DMS53 (cell line): ENCODE measurements at regions not wholly inside any gene's neighbourhood (a gene's known extent, or its start where the extent isn't known, plus 50 kb on each side); places are given as distances from the start of the nearest gene placed in this dataset.
"Not testable (repeated sequence)": the region's sequence is repeated elsewhere in the genome, so short reads cannot be mapped to it uniquely, and the experiment has no call there.

ENCODE experiments used
- DNase-seq: peaks from one replicate; lab custom pipeline; 2025; lab: John Stamatoyannopoulos, UW

DNA sequence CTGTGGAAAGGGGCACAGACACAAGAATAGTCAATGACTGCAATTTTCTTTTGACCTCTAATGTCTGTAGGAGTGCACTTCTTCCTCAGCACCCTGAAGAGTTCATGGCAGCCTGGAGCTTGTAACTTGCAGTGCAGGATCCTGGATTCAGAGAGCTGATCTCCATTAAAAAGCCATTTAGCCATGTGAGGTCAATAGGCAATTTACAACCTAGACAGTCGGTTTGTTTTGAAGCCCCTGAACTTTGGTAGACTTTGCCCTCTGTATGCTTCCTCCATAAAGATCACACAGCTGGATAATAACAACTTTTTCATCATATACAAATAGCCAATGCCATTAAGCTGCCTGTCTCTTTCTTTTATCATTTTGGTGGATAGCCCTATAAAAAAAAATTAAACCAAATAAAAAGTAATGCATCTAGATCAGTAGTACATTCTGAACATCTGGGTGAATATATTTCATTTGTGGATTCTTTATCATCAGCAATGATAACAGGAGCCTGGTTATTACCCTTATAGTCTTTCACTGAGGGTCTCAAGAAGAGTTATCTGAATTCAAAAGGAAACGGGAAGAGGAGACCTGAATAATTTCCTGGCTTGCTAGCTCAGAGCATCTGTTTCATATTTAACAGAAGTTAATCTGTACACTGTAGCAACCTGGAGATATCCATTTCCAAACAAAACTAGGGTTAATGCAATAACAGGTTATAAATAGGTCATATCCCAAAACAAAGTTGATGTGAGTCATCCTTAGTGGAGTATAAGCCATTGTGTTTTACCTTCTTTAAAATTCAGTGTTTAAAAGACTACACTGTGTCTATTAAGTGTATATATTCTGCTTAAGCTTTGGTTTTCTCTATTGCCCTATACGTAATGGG, 193.8 kb upstream of the ACTBL2 start:
- DNase-seq, result peak; percentile 6

DNA sequence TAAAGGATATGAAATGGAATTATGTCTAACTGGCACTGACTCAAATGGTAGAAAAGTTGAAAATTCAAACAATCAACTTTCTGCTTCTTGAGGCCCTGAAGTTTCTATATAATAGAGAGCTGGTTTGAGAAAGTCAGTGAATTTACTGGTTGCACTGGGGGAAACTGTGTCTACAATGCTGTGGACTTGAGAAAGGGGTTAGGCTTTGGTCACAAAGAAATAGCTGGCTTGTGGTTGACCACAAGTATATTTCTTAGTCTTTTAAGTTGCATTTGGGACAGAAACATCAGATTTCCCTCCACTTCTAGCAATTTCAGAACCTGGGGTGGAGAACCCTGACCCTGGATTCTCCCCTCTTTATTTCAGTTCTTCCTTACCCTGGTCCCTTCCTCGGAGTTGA, 192.6 kb upstream of the ACTBL2 start:
- DNase-seq, result no peak

DNA sequence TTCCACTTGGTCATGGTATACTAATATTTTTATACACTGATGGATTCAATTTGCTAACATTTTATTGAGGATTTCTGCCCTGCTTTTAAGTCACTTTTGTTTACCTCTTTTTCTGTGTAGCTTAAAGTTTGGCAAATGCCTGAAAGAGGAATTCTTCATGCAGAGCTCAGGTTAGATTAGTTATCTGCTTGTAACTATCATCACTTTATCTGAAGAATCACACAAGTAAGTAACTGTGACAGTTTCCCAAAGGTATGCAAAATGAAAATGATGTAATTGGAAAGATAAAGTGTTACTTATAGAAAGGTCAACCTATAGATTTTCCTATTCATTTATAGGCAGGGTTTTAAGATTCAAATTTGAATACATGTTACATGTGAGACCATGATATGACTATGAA, 188.8 kb upstream of the ACTBL2 start:
- no peak for DNase-seq

DNA sequence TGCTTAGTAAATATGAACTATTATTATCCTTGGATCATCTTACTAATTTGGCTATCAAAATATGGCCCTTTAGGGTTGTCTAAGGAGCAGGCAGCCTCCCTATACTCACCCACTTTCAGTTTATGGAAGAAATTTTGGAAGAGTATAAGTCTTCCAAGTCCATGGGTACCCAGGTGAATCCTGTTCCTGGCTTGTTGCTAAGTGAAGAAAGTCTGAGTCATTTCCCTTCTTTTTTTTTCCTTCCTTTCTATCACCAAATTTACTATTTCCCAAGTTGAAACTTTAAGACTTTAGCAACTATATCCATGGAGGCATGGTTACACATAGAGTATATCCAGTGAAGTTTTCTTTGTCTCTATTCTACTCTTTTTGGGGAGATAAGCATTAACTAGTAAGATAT, 184.0 kb upstream of the ACTBL2 start:
- DNase-seq, result peak; percentile 5

DNA sequence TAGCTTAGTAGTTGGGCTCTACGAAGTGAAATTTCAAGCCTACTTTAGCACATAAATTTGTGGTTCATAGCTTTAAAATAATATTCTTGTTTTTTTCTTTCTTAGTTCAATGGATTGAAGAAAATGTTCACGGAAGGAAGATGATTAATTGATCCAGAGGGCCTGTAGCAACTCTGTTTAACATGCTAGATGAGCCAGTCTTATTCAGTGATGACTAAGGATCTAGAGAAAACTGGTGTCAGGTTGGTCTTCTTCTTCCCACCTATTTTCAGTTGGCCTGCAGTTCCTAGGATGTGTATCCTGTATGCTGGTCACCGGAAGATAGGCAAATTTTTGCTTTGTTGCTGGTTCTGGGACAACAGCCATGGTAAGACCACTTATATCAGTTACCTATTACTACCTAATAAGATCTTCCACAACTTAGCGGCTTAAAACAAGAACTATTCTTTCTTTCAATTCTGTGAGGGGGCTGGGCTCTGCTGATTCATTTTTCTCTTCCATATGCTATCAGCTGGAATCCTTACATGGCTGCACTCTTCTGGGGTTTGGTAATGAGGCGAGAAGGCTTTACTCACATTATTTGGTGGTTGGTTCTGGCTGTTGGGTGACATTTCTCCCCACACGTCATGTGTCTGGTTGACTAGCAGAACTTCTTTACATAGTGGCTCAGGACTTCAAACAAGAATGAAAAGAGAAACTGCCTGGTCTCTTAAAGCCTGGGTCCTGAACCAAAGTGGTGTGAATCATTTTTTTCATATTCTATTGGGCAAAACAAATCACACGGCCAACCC, 182.7 kb upstream of the ACTBL2 start:
- DNase-seq, result peak; percentile 28

DNA sequence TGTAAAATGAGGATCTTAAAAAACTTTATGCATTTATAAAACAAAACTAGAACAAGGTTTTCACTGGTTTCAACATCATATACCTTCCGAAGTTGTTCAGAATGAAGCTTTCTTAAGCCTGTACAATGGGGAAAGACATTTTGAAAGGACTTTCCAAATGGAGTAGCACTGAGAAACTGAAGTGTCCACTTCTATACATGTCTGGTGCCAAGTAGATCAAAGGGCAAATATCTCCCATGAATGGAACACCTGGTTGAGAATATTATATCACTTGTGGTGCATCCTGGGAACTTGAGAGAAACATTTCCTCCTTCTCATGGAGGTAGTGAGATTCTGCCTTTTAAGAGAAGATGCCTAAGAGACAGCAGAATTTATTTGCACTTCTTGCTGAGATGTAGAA, 182.1 kb upstream of the ACTBL2 start:
- peak; percentile 85 for DNase-seq

DNA sequence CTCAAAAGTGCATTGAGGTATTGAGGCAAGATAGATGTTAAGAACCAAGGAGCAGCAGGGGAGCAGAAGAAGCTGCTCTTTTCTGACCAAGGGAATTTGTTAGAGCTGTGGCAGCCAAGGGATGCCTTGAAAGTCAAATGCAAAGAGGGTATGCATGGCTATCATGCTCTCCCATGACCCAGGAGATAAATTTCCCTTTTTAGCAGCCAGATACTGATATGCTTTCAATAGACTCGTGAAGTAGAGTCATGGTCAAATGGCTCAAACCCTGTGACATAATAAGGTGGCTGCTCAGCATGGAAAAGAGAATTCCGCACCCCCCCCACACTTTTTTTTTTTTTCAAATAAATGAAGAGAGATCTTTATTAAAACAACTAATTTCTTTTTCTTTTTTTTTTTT, 180.9 kb upstream of the ACTBL2 start:
- no peak for DNase-seq

DNA sequence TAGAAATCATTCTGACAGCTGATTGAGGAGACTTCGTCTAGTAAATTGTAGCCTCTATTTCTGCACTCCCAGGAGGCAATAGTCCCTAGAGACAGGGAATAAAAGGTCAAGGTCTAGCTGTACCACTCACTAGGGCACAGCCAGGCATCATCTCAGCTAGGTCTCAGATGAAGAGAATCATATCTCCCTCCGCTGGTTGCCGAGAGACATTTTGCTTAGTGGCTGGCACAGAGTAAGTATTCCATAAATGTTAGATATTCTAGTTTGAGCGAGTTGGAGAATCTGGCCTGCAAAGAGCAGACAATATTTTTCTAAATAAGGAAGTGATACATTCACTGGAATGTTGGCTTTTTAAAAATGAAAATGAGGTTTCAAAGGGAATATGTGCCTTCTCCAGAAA, 180.4 kb upstream of the ACTBL2 start:
- DNase-seq, result no peak

DNA sequence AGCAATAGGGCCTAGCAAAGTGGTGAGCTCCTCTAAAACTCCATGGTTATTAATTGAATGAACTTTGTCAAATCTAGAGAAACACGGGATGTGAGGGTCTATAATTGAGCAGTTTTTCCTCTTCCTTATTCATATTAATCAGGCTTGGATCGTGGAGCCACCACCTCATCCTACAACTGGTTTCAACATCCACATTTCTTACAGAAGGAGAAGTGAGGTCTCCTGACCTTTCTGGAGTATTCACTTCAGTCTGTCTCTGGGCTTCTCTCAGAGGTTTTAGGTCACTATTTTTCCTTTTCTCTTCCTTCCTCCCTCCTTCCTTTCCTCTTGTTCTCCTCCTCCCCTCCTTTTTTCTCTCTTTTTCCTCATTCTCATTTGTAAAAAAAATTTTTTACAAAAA, 177.3 kb upstream of the ACTBL2 start:
- no peak for DNase-seq

DNA sequence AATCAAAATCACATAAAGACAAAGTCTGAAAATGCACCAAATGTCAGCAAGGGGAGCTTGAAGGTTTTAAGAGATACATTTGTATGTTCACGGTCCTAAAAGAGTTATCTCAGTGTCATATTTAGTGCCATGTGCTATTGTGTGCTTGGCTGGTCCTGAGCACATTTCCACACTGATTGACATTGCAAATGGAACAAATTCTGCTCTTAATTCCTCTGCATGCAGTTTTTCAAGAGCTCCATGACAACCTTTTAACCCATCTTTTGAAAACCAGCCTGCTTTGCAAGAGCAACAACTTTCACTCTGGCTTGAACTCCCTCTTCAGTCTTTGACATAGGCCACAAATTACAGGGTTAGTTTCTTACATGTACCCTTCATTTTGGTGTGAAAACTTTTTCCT, 175.4 kb upstream of the ACTBL2 start:
- DNase-seq, result no peak

DNA sequence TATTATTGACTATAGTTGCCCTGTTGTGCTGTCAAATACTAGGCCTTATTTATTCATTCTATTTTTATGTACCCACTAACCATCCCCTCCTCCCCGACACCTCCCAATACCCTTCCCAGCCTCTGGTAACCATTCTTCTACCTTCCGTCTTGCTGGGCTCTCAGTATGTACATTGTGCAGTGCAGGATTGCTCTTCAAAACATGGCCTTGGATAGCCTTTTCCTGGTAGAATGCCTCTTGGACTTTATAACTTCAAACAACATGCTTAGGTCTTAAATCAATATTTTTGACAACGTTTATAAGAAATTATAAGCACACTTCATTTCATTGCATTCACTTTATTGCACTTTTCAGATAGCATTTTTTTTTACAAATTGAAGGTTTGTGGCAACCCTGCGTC, 172.6 kb upstream of the ACTBL2 start:
- DNase-seq, result no peak

DNA sequence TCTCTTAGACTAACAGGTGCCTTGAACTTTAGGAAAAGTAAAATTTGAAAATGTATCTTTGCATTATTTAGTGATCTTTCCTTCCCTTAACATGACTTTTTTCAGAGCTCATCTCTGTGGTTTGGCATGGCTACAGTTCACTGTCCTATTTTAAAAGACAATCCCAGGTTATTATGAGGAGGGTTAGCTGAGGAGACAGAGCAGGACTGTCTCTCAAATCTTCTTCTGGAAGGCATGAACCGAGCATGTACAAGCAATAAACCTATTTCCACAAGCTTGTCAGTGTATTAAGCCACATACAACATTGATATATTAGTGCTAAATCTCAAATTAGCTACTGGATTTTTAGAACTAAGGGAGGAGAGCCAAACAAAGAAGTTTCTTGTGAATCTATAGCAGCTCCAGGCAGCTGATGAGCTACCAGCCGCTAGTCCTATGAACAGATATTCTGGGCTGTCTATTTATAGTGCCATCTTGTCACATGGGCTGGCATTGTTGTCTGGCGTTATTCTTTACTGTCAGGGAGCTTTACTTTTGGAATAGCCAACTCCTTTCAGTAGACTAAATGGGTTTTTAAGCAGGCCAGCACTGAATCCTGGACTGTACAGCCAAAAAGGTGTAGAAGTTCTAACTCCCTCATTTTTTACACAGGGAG, 171.2 kb upstream of the ACTBL2 start:
- DNase-seq, result no peak

DNA sequence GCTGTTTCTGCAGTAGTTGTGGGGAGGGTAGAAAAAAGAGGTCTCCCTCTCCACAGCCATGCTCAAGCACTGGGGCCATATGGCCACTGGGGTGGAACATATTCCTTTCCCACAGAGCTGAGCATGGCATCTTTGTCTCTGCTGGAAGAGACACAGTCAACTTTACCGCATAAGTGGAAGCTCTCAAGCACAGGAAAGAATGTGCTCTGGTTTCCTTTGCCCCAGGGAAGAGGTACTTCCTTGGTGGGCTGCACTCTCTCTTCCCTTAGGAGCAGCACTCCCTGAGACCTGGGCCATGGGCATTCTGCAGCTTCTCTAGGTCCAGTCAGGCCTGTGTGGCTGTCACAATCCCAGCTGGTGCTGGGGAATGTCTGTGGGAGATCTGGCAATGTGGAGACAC, 168.5 kb upstream of the ACTBL2 start:
- no peak for DNase-seq

DNA sequence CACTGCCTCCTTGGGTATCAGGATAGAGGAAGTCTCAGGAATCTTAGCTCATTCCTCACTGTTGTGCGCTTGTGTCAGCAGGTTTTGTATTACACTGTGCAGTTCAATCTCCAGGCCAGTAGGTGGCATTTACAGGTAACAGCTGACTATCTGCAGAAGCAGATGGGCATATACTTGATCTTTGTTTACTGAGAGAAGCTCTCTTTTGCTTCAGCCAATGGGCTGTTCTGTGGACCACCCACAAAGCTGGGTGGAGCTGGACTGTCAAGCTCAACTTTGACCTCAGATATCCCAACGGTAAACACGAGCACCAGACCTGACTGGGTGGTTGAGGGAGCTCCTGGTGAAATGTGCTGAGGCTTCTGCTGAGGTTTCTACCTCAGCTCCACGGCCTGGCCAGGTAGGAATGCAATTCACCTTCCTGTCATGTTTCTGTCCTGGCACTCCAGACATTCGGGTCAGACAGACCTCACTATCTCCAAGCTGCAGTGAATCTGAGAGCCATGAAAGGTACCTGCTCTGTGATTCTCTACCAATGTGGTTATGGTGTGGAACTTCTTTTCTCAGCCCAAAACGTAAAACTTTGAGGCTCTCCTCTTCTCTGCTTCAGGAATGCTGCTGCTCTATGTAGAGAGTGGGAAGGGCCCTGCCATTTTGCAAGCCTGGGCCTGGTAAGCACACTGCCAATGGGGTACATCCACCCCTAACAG, 167.9 kb upstream of the ACTBL2 start:
- peak; percentile 87 for DNase-seq

DNA sequence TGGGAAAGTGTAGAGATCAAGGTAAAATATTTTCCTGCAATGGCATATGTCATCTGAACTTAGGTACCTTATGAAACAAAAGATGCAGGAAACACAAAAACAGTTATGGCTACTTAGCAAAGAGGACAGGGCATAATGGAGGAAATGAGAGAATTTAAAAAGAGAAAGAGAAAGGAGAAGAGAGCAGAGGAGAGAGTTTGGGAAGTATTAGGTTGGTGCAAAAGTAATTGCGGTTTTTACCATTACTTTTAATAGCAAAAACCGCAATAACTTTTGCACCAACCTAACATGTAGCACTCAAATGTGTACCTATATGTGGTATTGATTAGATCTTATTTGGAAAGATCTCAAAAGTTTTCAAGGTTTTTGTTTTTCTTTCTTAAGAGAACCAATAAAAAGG, 160.1 kb upstream of the ACTBL2 start:
- DNase-seq, result no peak

DNA sequence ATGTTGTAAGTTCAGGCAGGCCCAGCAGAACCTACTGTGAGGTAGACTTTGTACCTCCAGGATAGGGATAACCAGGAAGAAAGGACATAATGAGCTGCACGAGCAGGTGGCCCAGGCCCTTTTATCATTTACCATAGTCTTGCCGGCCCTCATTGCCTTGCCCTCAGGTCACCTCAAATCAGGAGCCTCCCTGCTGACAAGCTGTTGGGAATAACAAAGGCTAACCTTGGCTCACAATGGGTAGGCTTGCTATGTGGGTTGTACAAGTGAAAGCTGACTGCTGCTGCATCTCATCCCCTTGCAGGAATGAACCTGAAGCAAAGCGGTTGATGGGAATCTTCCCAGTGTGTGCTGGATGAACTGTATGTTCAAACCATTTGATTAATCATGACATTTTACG, 159.5 kb upstream of the ACTBL2 start:
- DNase-seq, result no peak

DNA sequence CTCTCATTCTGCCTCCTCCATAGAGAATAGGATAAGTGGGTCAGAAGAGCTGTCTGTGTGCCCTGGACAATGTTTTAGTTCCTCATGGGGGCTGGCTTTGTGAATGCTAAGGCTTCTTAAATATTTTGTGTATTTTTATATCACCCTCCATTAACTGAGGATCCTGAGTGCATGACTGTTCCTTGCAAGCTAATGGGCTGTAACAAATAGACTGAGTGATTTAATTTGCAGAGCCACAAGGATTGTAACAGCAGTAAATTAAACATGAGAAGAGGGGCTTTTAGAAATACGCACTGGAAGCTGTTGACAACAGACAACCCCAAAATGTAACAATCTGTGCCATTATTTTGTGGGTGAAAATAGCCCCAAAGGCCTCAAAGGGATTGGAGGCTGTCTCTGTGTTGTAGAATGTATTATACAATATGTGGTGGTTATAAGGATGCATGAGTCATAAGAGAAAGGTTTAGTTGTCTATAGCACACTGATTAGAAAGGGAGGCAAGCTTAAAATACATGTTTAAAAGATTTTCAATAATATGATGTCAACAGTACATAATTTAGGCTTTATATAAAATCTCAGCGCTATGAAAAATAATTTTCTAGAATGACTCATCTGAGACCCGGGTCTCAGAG, 152.7 kb upstream of the ACTBL2 start:
- DNase-seq, result no peak

DNA sequence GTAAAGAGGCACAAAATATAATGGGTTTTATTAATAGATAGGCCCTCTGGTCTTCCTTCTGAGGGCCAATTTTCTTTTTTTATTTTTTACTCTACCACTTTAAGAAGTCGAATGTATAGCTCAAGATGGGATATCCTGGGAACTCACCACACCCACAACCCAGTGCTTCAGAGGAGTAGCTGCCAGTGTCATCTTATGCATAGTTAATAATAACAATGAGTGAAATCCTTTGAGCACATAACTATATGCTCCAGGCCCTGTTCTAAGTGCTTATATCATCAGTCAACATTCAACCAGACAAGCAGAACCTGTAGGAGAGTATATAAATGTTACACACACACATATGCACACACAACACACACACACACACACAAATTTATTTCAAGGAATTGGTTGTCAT, 150.3 kb upstream of the ACTBL2 start:
- DNase-seq, result no peak

DNA sequence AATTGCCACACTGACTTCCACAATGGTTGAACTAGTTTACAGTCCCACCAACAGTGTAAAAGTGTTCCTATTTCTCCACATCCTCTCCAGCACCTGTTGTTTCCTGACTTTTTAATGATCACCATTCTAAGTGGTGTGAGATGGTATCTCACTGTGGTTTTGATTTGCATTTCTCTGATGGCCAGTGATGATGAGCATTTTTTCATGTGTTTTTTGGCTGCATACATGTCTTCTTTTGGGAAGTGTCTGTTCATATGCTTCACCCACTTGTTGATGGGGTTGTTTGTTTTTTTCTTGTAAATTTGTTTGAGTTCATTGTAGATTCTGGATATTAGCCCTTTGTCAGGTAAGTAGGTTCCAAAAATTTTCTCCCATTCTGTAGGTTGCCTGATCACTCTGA, 148.5 kb upstream of the ACTBL2 start:
- DNase-seq, result not testable (repeated sequence)

DNA sequence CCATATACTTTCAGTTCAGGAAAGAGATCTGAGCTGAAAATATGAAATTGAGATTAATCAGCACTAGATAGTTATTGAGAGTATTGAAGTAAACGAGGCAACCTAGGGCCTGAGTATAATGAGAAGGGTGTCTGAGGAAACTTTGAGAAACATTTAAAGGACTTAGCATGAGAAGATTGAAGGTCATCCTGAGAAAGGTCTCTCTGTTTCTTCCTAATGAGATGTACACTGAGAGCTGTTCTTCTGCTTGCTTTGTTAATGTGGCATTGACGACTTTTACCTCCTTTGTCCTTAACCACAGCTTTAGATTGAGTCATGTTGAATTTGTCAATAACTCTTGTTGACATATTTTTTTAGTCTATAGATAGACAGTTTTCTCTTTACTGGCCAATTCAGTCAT, 145.1 kb upstream of the ACTBL2 start:
- peak; percentile 8 for DNase-seq

DNA sequence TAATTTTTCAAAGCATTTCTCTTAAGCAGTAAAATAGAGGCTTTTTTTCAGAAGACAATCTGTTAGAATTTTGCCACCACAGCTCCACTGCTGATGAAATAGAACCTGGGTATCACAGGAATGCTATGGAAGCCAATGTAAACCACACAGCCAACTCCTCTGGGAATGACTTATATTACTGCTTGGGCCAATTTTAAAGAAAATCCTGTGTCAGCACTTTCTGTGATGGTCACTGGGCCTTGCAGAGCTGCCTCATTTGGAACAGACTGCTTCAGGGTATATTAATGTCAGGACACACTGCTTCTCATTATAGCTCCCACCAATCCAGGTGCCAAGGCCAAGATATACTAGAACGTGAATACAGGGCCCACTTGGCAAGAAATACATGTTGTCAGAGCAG, 144.1 kb upstream of the ACTBL2 start:
- no peak for DNase-seq

DNA sequence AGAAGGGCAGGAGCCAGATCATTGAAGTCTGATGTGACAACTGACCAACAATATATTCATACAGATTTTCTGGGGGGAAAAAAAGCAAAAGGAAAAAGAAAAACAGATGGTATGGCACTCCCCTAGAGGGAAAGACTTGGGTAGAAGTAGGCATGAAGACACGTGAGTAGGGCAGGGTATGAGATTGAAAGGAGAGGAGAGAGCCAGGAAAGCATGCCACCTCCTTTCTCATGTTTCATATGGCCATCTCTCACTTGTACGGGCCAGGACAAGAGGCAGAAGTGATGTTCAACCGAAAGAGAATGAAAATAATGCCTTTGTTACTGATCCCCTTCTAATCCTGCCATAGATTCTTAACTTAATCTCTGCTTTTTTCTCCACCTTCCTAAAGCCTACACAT, 139.0 kb upstream of the ACTBL2 start:
- DNase-seq, result no peak
